Panc1 (cell line): ENCODE measurements at regions not wholly inside any gene's neighbourhood (a gene's known extent, or its start where the extent isn't known, plus 50 kb on each side); places are given as distances from the start of the nearest gene placed in this dataset.

ENCODE experiments used
- ATAC-seq: fragments of 200-7000 bp; cut with Tn5 transposase; 2 replicates; pipeline ENCODE4 v1.9.1; 2020; ENCODE audit warnings: mild to moderate bottlenecking, moderate library complexity
- BruUV-seq: library from RNA; stranded (reverse); fragments of 400-500 nt; replicated peaks from 2 replicates; lab custom pipeline; 2021; lab: Mats Ljungman, UMichigan
- CTCF ChIA-PET: fragments of 300-600 bp; sonication (Branson Sonifier 250); formaldehyde crosslinking; loops from one replicate; lab custom pipeline; 2022; ENCODE audit warnings: antibody characterized with exemption; lab: Charles Lee
- POLR2A ChIA-PET: fragments of 300-600 bp; sonication (Branson Sonifier 250); formaldehyde crosslinking; loops from one replicate; lab custom pipeline; 2022; ENCODE audit warnings: antibody characterized with exemption; lab: Charles Lee
- DNase-seq: peaks from one replicate; pipeline ENCODE4 v3.0.0-alpha.2; 2010; ENCODE audit warnings: low read depth, low spot score
- H3K27ac ChIP-seq: 2 replicates; pipeline ENCODE4 v1.5.1; 2011; ENCODE audit warnings: mild to moderate bottlenecking, low read length, inconsistent platforms
- H3K27me3 ChIP-seq: fragments of 200-500 bp; sonication (Bioruptor generic); 2 replicates; pipeline ENCODE4 v1.6.0; 2014; ENCODE audit warnings: low read length, inconsistent platforms; ENCODE audit not compliant: control insufficient read depth, insufficient read depth
- H3K36me3 ChIP-seq: fragments of 200-500 bp; sonication (Bioruptor generic); 2 replicates; pipeline ENCODE4 v1.5.1; 2014; ENCODE audit warnings: inconsistent platforms, mild to moderate bottlenecking, low read length, moderate library complexity; ENCODE audit not compliant: control insufficient read depth, insufficient read depth
- H3K4me1 ChIP-seq: 2 replicates; pipeline ENCODE4 v1.5.1; 2011; ENCODE audit warnings: inconsistent platforms, mild to moderate bottlenecking, low read length, moderate library complexity; ENCODE audit not compliant: control insufficient read depth, insufficient read depth
- H3K4me3 ChIP-seq, 2 experiments: 2 replicates each; pipeline ENCODE4 v1.5.1; 2011 to 2012; ENCODE audit warnings: low read depth in 2 of 2, low read length in 2 of 2, mild to moderate bottlenecking in 2 of 2, inconsistent platforms in 1 of 2, moderate library complexity in 1 of 2
- H3K9me3 ChIP-seq: fragments of 200-500 bp; sonication (Bioruptor generic); 2 replicates; pipeline ENCODE4 v1.5.1; 2014; ENCODE audit warnings: low read depth, mild to moderate bottlenecking, inconsistent platforms, low read length, moderate library complexity; ENCODE audit not compliant: control insufficient read depth, insufficient read depth
- CTCF ChIP-seq: fragments of 450-650 bp; IDR thresholded peaks from 2 replicates; pipeline ENCODE4 v1.5.1; 2017; ENCODE audit warnings: mild to moderate bottlenecking
- POLR2AphosphoS5 ChIP-seq: IDR thresholded peaks from 2 replicates; pipeline ENCODE4 v1.6.1; 2012; ENCODE audit warnings: mild to moderate bottlenecking, low read depth, low read length, moderate library complexity
- REST ChIP-seq, 2 experiments: IDR thresholded peaks; 2 replicates each; pipeline ENCODE4 v1.6.1; 2011 to 2012; ENCODE audit warnings: low read depth in 2 of 2, control low read depth in 1 of 2, low read length in 1 of 2, mild to moderate bottlenecking in 1 of 2, moderate library complexity in 1 of 2; ENCODE audit not compliant: insufficient read depth in 1 of 2
- SIN3A ChIP-seq: IDR thresholded peaks from 2 replicates; pipeline ENCODE4 v1.6.1; 2012; ENCODE audit warnings: low read depth, mild to moderate bottlenecking, low read length, moderate library complexity, borderline replicate concordance; ENCODE audit not compliant: insufficient read depth
- TCF7L2 ChIP-seq: IDR thresholded peaks from 2 replicates; pipeline ENCODE4 v1.6.1; 2011; ENCODE audit warnings: mild to moderate bottlenecking, low read depth, low read length, inconsistent platforms
- in situ Hi-C: cut with HindIII; loops from 2 replicates; pipeline ENCODE4 v1.10.0; 2016; ENCODE audit warnings: low sequenced_read_pairs, low pct_unique_long_range_greater_than_20kb
- intact Hi-C: fragments of 100-400 bp; cut with micrococcal nuclease; formaldehyde crosslinking; loops from one replicate; pipeline ENCODE4 v1.10.0; 2022; ENCODE audit not compliant: unreplicated experiment

- POLR2A ChIA-PET = no interaction called here
- Histone ChIP-seq H3K4me3 (no peak overlapping the region), H3K27ac (no peak overlapping the region), H3K27me3 (no peaks in the 10 kb centered on the region), H3K9me3 (no peaks in the 10 kb centered on the region), H3K4me1 (no peaks in the 10 kb centered on the region), H3K36me3 (no peaks in the 10 kb centered on the region)
- DNase-seq = no peak
- intact Hi-C loops = no loop called here
- no TSS peak for BruUV-seq
- TF ChIP-seq TCF7L2 (no peak), CTCF (no peak), SIN3A (no peak), REST (IDR thresholded peaks at IDR 0.05; ENCODE audit: insufficient read depth in 1 of 2, low read depth in 2 of 2, low read length in 1 of 2) (no peak), POLR2AphosphoS5 (no peak)
- in situ Hi-C loops = no loop called here
- ATAC-seq = no peak
- CTCF ChIA-PET = no interaction called here
Measured at GRCh38 chr13:105565136-105565727, 970.2 kb downstream of the EFNB2 start.

GRCh38 chr13:105552078-105552477 lies 983.4 kb downstream of the EFNB2 start:
- in situ Hi-C loops (no loop called here), intact Hi-C loops (no loop called here)
- H3K9me3 ChIP-seq = no peaks in the 10 kb centered on the region
- POLR2A ChIA-PET = no interaction called here
- BruUV-seq = no TSS peak
- ATAC-seq (no peak), DNase-seq (no peak)
- H3K27ac ChIP-seq = no peak overlapping the region
- H3K4me1 ChIP-seq = no peaks in the 10 kb centered on the region
- CTCF ChIA-PET = no interaction called here
- no peaks in the 10 kb centered on the region for H3K36me3 ChIP-seq
- no peaks in the 10 kb centered on the region for H3K27me3 ChIP-seq
- H3K4me3 ChIP-seq = no peak overlapping the region
- TF ChIP-seq POLR2AphosphoS5 = no peak
- no peak for TF ChIP-seq REST (IDR thresholded peaks at IDR 0.05; ENCODE audit: insufficient read depth in 1 of 2, low read depth in 2 of 2, low read length in 1 of 2)
- TF ChIP-seq SIN3A = no peak
- TF ChIP-seq CTCF = no peak
- TF ChIP-seq TCF7L2 = no peak
